DMS153 treated with DMSO at 0.1 percent for 48 hours (cell line): ENCODE measurements at regions not wholly inside any gene's neighbourhood (a gene's known extent, or its start where the extent isn't known, plus 50 kb on each side); places are given as distances from the start of the nearest gene placed in this dataset.

ENCODE experiments used
- DNase-seq: peaks from one replicate; lab custom pipeline; 2025; ENCODE audit not compliant: unreplicated experiment; lab: John Stamatoyannopoulos, UW

DNA sequence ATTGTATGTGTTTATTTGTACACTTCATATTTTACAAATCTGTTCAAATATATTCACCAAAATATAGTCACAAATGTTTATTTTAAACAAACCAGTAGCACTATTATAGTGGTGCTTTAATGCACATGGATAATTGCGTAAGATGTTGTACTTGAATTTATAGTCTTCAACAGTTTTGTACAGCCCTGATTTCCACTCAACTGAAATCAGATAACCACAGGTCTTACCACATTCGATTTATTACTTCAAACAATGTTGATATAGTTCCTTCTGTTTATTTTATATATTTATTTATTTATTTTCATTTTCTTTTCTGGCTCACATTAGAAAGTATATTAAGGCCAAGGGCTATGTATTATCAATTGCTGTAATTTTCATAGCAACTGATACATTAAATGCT is 99.4 kb upstream of the ZNF804A start:
- DNase-seq = no peak

DNA sequence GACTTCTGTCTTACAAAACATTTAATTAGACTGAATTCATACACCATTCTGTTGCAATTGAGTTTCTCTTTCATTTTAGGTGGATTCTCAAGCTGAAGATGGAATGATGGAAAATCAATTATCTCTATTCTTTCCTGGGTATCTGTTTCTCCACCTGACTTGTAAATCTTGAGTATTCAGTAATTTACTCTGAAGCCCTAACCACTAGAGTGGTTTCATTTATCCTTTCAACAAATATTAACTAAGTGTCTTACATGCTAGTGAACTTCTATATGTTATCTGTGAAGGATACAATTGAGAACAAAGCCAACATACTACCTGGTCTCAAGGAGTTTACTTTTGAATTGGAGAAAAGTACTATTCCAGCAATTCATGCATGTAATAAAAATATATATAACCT is 94.1 kb upstream of the ZNF804A start:
- no peak for DNase-seq

DNA sequence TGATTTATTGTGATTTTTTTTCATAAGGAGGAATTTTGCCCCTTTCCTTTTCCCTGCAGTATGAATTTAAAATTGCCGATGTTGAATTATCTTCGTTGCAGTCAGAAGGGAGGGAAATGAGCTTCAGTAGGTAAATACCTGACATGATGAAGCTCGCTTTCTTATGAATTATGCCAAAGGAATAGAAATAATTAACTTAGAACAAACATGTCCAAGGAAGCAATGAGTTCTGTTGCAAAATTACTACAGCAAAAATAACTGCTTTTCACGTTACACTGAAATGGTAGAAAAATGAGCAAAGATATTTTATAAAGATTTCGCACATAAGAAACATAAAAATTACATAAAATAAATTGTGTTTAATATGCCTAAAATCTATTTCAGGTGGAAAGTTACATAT is 91.1 kb upstream of the ZNF804A start:
- no peak for DNase-seq

DNA sequence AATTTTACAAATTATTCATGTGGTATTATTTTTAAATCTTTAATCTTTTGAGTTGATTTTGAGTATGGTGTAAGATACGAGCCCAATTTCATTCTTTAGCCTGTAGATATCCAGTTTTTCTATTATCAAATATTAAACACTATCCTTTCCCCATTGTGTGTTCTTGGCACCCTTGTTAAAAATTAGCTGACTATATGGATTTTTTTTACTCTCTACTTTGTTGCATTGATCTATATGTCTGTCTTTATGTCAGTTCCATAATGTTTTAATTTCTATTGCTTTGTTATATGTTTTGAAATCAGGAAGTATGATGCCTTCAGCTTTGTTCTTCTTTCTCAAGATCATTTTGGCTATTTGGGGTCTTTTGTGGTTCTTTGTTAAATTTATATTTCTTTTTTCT is 80.9 kb upstream of the ZNF804A start:
- DNase-seq = no peak

DNA sequence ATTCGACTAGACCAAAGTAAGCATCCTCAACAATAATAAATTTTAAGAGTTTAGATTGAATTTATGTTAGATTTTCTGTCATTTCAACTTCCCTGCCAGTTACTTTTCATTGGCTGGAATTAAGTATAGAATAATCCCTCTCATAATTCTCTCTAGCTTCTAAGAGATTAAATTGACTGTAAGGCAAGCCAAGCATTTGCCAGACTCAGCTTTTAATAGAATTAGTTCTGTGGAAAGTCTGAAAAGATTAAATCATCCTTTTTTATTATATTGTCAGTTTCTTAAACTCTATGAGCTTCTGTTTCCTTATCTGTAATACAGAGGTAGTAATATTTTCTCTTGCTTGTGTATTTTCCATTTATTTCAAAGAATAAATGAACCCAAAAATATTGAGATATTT is 77.9 kb upstream of the ZNF804A start:
- DNase-seq = no peak

DNA sequence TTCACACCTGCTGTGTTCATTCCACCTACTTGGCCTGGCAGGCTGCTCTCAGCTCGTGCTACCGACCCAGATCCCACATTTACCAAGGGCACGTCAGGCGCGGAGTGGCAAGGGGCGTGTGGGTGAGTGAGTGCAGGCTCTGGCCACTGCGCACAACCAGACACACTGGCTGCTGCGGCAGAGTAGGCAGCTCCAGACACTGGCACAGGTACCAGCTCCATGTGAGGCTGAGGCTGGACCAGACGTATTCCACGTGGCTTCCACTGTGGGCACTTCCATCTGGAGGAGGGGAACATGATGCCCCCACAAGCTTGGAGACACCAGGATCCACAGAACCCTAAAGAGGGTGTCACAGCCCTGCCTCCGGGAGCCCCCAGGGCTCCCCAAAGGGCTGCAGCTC is 74.6 kb upstream of the ZNF804A start:
- DNase-seq = no peak

DNA sequence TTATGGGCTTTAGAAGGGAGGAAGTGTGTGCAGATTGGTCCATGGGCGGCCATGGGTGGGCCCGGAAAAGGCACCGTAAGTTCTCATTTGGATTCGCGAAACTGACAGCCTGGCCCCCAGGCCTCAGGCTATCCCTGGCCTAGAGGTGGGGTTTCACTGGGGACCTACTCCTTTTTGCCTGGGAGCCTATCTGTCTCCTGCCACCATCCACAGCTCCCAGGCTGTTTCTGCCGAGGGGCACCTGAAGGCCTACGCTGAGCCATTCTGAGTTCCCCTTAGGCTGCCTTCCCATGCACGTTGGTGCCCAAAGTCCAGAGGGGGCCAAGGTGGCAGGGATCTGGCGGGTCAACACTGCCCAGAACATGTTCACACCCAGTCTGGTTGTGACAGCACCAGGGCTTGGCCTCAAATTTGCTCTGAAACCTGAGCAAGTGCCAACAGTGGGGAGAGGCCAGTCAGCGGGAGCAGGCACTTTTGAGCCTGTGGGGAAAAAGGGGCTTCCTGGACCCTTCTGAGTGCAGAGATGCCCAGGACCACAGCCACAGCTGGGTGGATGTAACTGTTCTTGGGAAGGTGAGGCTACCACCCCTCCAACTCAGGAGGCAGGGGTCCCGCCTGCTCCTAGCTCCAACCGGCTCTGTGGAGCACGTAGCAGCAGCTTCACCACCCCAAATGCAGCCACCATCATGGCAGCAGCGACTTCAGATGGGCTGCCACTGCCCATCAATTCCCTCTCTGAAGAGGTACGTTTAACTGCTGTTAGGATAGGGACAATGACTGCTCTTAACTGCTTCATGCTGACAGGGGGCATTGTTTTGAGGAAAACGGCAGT is 73.6 kb upstream of the ZNF804A start:
- no peak for DNase-seq

DNA sequence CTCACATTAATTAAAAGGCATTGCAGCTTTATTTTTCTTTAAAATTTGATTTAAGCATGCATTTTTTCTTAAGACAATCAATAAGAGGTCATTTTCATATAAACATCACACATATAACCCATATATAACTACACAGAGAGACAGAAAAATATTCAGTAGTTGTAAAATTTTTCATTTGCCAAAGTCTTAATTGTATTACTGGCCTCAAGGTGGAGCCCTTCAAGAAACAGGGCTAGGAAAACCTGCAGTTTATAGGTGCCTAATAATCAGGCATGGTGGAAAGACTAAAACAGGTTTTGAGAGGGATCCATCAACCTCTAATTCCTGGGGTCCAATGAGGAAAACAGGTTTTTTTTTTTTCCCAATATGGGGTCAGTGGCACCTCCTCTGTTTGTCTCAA is 71.3 kb upstream of the ZNF804A start:
- DNase-seq = no peak

DNA sequence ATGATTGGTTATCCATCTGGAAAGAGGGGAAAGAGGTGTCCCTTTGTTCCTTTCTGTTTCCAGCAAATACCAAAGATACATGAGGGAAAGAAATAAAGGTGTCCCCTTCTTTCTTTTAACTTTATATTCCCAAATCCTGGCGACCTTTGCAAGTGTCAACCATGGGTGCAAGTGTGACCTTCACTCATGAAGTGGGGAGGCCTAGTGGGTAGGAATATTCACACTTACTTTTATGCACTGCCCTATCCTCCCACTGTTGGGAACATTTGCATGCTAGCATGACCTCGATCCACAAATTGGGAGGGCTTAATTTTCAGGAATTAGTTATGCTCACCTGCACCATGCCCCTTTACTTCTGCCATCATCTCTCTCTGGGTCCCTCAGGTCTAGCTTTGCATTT is 70.2 kb upstream of the ZNF804A start:
- DNase-seq = no peak

DNA sequence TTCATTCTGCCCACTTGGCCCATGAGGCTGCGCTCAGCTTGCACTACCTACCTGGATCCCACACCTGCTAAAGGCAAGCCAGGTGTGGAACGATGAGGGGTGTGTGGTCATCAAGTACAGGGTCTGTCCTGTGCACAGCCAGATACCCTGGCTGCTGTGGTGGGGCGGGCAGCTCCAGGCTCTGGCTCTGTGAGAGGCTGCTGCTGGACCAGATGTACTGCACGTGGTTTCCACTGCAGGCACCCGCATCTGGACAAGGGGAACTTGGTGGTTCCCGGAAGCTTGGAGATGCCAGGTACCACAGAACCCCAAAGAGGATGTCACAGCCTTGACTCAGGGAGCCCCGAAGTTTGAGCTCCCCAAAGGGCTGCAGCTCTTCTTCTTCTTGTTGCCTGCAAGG is 68.1 kb upstream of the ZNF804A start:
- DNase-seq = no peak

DNA sequence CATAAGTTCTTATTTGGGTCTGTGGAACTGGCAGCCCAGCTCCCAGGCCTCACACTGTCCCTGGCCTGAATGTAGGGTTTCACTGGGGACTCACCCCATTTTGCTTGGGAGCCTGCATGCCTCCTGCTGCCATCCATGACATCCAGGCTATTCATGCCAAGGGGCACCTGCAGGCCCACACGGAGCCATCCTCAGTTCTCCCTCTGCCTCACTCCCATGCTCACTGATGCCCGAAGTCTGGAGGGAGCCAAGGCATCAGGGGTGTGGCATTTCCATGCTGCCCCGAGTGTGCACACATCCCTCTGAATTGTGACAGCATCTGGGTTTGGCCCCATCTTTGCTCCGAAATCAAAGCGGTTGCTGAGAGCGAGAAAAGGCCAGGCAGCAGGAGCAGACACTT is 67.4 kb upstream of the ZNF804A start:
- DNase-seq = no peak

DNA sequence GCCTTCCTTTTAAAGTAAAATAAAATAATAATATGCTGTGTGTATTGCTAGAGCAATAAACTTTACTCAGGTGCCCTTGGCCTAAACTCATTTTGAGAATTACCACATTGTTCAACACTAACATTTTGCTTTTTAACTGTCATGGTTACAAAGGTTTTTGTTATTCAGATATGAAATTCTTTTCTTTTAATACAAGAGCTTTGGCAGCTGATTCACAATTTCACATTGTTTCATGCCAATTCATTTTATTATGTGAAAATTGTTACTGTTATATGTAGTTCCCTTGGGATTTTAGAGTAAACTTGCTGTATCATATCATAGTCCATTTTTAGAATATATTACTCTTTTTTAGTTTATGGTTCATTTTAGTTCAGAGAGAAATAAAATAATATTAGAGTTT is 65.8 kb upstream of the ZNF804A start:
- DNase-seq = no peak

DNA sequence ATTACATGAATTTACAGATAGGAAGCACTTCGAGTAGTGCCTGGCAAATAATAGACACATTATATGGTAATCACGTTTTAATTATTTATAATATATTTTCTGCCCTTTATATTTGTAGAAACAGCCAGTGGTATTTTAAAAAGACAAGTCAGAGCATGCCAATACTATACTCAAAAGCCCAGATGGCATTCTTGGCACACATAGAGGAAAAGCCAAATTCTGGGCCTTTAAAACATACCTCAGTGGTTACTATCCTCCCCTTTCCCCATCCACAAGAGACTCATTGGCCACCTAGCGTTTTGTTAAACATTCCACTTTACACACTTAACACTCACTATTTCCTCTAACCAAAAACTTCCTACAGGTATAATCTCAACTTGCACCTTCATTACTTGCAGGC is 63.3 kb upstream of the ZNF804A start:
- DNase-seq = no peak

DNA sequence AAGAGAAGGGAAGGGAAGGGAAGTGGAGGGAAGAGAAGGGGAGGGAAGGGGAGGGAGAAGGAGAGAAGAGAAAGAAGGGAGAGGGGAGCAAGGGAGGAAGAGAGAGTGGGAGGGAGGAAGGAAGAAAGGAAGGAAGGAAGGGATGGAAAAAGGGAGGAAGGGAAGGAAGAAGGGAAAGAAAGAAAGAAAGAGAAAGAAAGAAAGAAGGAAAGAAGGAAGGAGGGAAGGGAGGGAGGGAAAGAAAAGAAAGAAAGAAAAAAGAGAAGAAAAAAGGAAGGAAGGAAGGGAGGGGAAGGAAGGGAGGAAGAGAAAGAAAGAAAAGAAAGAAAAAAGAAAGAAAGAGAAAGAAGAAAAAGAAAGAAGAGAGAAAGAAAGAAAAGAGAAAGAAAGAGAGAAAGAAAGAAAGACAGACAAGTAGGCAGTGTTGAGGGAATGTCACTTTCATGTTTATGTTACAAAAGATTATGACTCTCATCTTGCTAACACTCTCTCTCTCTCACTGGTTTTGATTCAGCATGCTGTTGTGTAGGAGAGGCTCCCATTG is 58.0 kb upstream of the ZNF804A start:
- no peak for DNase-seq

DNA sequence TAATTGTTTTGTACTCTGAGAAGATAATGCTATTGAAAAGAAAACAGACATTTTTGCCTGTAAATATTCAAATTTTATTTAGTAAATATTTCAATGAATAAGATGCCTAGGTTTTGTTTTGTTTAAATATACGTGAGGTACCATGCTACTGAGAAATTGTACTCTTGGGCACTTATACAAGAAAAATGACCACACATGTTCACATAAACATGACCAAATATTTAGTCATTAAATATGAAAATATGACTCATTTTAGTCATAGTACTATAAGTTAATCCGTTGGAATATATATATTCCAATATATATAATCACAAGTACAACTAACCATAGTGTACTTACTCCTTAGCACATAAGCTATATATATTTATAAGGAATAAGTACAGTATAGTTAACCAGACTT is 56.7 kb upstream of the ZNF804A start:
- DNase-seq = no peak

DNA sequence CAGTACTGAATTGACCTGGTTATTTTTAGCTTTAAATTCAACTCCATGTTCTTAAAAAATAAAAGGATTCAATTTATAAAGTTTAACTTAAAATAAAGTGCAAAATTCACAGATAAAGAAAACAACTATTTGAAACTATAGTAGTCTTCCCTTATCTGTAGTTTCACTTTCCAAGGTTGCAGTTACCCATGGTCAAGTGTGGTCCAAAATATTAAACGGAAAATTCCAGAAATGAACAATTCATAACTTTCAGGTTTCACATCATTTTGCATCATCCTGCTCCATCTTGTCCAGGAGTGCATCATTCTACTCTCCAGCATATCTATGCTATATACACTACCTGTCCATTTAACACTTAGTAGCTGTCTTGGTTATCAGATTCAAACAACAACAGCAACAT is 54.5 kb upstream of the ZNF804A start:
- no peak for DNase-seq
